ENCODE measurements at regions not wholly inside any gene's neighbourhood (a gene's known extent, or its start where the extent isn't known, plus 50 kb on each side); places are given as distances from the start of the nearest gene placed in this dataset.
A peak's percentile ranks its signal among the peaks of the same experiment; 100 is the strongest.

- Histone ChIP-seq H3K4me1 (ENCODE audit: insufficient read depth, poor library complexity, severe bottlenecking) (no peaks in the 10 kb centered on the region), H3K36me3 (ENCODE audit: low read depth) (no peaks in the 10 kb centered on the region), H3K9me3 (ENCODE audit: severe bottlenecking) (no peaks in the 10 kb centered on the region), H3K27me3 (ENCODE audit: insufficient read depth, poor library complexity, severe bottlenecking) (peaks cover 3% of the 10 kb centered on the region), H3K4me3 (ENCODE audit: severe bottlenecking) (no peak overlapping the region), H3K27ac (ENCODE audit: poor library complexity, severe bottlenecking) (no peak overlapping the region)
- no peak for TF ChIP-seq CTCF (IDR thresholded peaks at IDR 0.05; ENCODE audit: poor library complexity, severe bottlenecking)
- 0 out of 3 replicates have a peak, but pooled peaks have one; percentile 25 for ATAC-seq (ENCODE audit: low read depth)
- DNase-seq (ENCODE audit: low spot score), result no peak
Measured at GRCh38 chr5:167489202-167489601, 802.2 kb upstream of the WWC1 start.

GRCh38 chr5:167503926-167504720, 787.3 kb upstream of the WWC1 start:
- H3K27ac ChIP-seq (ENCODE audit: poor library complexity, severe bottlenecking), result no peak overlapping the region
- peaks cover 45% of the 10 kb centered on the region for H3K27me3 ChIP-seq (ENCODE audit: insufficient read depth, poor library complexity, severe bottlenecking)
- no peak for TF ChIP-seq CTCF (IDR thresholded peaks at IDR 0.05; ENCODE audit: poor library complexity, severe bottlenecking)
- H3K4me3 ChIP-seq (ENCODE audit: severe bottlenecking), result no peak overlapping the region
- no peaks in the 10 kb centered on the region for H3K9me3 ChIP-seq (ENCODE audit: severe bottlenecking)
- ATAC-seq (ENCODE audit: low read depth) (no peak), DNase-seq (ENCODE audit: low spot score) (no peak)
- H3K36me3 ChIP-seq (ENCODE audit: low read depth), result no peaks in the 10 kb centered on the region
- no peaks in the 10 kb centered on the region for H3K4me1 ChIP-seq (ENCODE audit: insufficient read depth, poor library complexity, severe bottlenecking)

- Histone ChIP-seq H3K4me3 (ENCODE audit: severe bottlenecking) (no peak overlapping the region), H3K36me3 (ENCODE audit: low read depth) (no peaks in the 10 kb centered on the region), H3K27ac (ENCODE audit: poor library complexity, severe bottlenecking) (no peak overlapping the region), H3K4me1 (ENCODE audit: insufficient read depth, poor library complexity, severe bottlenecking) (no peaks in the 10 kb centered on the region), H3K9me3 (ENCODE audit: severe bottlenecking) (no peaks in the 10 kb centered on the region), H3K27me3 (ENCODE audit: insufficient read depth, poor library complexity, severe bottlenecking) (peaks cover 66% of the 10 kb centered on the region)
- DNase-seq (ENCODE audit: low spot score) (no peak), ATAC-seq (ENCODE audit: low read depth) (no peak)
- no peak for TF ChIP-seq CTCF (IDR thresholded peaks at IDR 0.05; ENCODE audit: poor library complexity, severe bottlenecking)
Measured at GRCh38 chr5:167507463-167508233, 783.8 kb upstream of the WWC1 start.

- H3K27ac ChIP-seq (ENCODE audit: poor library complexity, severe bottlenecking), result no peak overlapping the region
Measured at GRCh38 chr5:167509076-167509475, 782.4 kb upstream of the WWC1 start.

More at GRCh38 chr5:167509076-167509475, 782.4 kb upstream of the WWC1 start:
- no peak for DNase-seq (ENCODE audit: low spot score)
- no peak for TF ChIP-seq CTCF (IDR thresholded peaks at IDR 0.05; ENCODE audit: poor library complexity, severe bottlenecking)
- no peaks in the 10 kb centered on the region for H3K36me3 ChIP-seq (ENCODE audit: low read depth)
- no peak overlapping the region for H3K4me3 ChIP-seq (ENCODE audit: severe bottlenecking)
- no peaks in the 10 kb centered on the region for H3K9me3 ChIP-seq (ENCODE audit: severe bottlenecking)
- no peak for ATAC-seq (ENCODE audit: low read depth)
- no peaks in the 10 kb centered on the region for H3K4me1 ChIP-seq (ENCODE audit: insufficient read depth, poor library complexity, severe bottlenecking)
- H3K27me3 ChIP-seq (ENCODE audit: insufficient read depth, poor library complexity, severe bottlenecking), result peaks cover 74% of the 10 kb centered on the region
